Calu3 (cell line): ENCODE measurements at regions not wholly inside any gene's neighbourhood (a gene's known extent, or its start where the extent isn't known, plus 50 kb on each side); places are given as distances from the start of the nearest gene placed in this dataset.
"Not testable (repeated sequence)": the region's sequence is repeated elsewhere in the genome, so short reads cannot be mapped to it uniquely, and the experiment has no call there.

ENCODE experiments used
- BruUV-seq: library from RNA; stranded (reverse); fragments of 400-500 nt; replicated peaks from 2 replicates; lab custom pipeline; 2021; lab: Mats Ljungman, UMichigan
- CTCF ChIA-PET: fragments of 300-600 bp; sonication (Branson Sonifier 250); formaldehyde crosslinking; loops from one replicate; lab custom pipeline; 2022; ENCODE audit warnings: antibody characterized with exemption; lab: Charles Lee
- DNase-seq: peaks from one replicate; pipeline ENCODE4 v3.0.0; 2022
- H3K27ac Mint-ChIP-seq: one replicate; pipeline ENCODE4 v1.8.0; 2022; ENCODE audit warnings: mixed read lengths; ENCODE audit not compliant: unreplicated experiment
- H3K27me3 Mint-ChIP-seq: one replicate; pipeline ENCODE4 v1.8.0; 2022; ENCODE audit warnings: mixed read lengths; ENCODE audit not compliant: unreplicated experiment
- H3K36me3 Mint-ChIP-seq: one replicate; pipeline ENCODE4 v1.8.0; 2022; ENCODE audit warnings: mild to moderate bottlenecking, moderate library complexity, mixed read lengths; ENCODE audit not compliant: insufficient read depth, unreplicated experiment
- H3K4me1 Mint-ChIP-seq: one replicate; pipeline ENCODE4 v1.8.0; 2022; ENCODE audit warnings: mild to moderate bottlenecking, low read depth, mixed read lengths; ENCODE audit not compliant: unreplicated experiment
- H3K4me3 Mint-ChIP-seq: one replicate; pipeline ENCODE4 v1.8.0; 2022; ENCODE audit warnings: mild to moderate bottlenecking, low read depth, moderate library complexity, mixed read lengths; ENCODE audit not compliant: unreplicated experiment
- H3K9me3 Mint-ChIP-seq: one replicate; pipeline ENCODE4 v1.8.0; 2022; ENCODE audit warnings: low read depth, mixed read lengths; ENCODE audit not compliant: unreplicated experiment
- intact Hi-C: fragments of 100-400 bp; cut with micrococcal nuclease; formaldehyde crosslinking; loops from one replicate; pipeline ENCODE4 v1.10.0; 2022; ENCODE audit not compliant: unreplicated experiment
- TF ChIP-seq, protein P1 (sequence below): fragments of 200-600 bp; IDR thresholded peaks from one replicate; pipeline ENCODE4 v1.8.0; 2022; ENCODE audit warnings: antibody characterized with exemption; ENCODE audit not compliant: unreplicated experiment

DNA sequence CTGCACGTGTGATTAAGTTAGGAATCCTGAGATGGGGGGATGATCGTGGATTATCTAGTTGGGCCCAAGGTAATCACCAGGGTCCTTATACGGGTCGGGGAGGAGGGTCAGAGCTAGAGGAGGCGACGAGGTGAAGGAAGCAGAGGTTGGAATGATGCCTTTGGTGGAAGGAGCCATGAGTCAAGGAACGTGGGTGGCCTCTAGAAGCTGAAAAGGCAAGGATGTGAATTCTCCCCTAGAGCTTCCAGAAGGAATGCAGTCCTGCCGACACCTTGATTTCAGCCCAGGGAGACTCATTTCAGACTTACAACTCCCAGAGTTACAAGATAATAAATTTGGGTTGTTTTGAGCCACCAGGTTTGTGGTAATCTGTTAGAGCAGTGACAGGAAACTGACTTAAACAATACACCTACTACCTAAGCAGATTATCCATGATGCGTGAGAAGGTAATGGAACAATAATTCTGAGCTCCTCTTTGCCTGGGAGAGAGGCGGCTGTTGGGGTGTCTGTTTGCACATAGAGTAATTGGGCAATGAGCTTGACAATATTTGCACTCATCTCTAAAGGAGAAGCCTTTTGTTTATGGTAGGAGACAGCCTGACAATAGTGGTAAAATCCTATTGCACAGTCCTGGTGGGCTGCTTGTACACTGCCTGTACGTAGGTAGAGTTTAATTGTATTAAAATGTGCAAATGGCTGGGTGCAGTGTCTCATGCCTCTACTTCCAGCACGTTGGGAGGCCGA lies 129.3 kb upstream of the IER5L start:
- TF ChIP-seq, protein P1, sequence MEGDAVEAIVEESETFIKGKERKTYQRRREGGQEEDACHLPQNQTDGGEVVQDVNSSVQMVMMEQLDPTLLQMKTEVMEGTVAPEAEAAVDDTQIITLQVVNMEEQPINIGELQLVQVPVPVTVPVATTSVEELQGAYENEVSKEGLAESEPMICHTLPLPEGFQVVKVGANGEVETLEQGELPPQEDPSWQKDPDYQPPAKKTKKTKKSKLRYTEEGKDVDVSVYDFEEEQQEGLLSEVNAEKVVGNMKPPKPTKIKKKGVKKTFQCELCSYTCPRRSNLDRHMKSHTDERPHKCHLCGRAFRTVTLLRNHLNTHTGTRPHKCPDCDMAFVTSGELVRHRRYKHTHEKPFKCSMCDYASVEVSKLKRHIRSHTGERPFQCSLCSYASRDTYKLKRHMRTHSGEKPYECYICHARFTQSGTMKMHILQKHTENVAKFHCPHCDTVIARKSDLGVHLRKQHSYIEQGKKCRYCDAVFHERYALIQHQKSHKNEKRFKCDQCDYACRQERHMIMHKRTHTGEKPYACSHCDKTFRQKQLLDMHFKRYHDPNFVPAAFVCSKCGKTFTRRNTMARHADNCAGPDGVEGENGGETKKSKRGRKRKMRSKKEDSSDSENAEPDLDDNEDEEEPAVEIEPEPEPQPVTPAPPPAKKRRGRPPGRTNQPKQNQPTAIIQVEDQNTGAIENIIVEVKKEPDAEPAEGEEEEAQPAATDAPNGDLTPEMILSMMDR: no peak
- intact Hi-C loops: no loop called here
- H3K27me3 Mint-ChIP-seq: no peaks in the 10 kb centered on the region

GRCh38 chr9:129306318-129306973 lies 128.4 kb upstream of the IER5L start:
- Mint-ChIP-seq H3K4me3 (no peak overlapping the region), H3K27me3 (no peaks in the 10 kb centered on the region), H3K4me1 (no peaks in the 10 kb centered on the region), H3K27ac (no peak overlapping the region), H3K9me3 (peaks cover 2% of the 10 kb centered on the region), H3K36me3 (no peaks in the 10 kb centered on the region)
- CTCF ChIA-PET: no interaction called here
- no TSS peak for BruUV-seq
- intact Hi-C loops: no loop called here
- TF ChIP-seq, protein P1: no peak
- DNase-seq: no peak

More for the DNA sequence above, 129.3 kb upstream of the IER5L start:
- CTCF ChIA-PET: no interaction called here
- no peaks in the 10 kb centered on the region for H3K36me3 Mint-ChIP-seq
- no TSS peak for BruUV-seq
- peaks cover 2% of the 10 kb centered on the region for H3K9me3 Mint-ChIP-seq
- DNase-seq: no peak
- no peak overlapping the region for H3K27ac Mint-ChIP-seq
- H3K4me3 Mint-ChIP-seq: no peak overlapping the region
- H3K4me1 Mint-ChIP-seq: no peaks in the 10 kb centered on the region

GRCh38 chr9:129305246-129305645 lies 127.2 kb upstream of the IER5L start:
- no peak overlapping the region for H3K27ac Mint-ChIP-seq
- no TSS peak for BruUV-seq
- CTCF ChIA-PET: no interaction called here
- H3K27me3 Mint-ChIP-seq: no peaks in the 10 kb centered on the region
- TF ChIP-seq, protein P1: no peak
- peaks cover 2% of the 10 kb centered on the region for H3K9me3 Mint-ChIP-seq
- intact Hi-C loops: no loop called here
- H3K4me1 Mint-ChIP-seq: no peaks in the 10 kb centered on the region
- no peak overlapping the region for H3K4me3 Mint-ChIP-seq
- DNase-seq: no peak
- no peaks in the 10 kb centered on the region for H3K36me3 Mint-ChIP-seq

DNA sequence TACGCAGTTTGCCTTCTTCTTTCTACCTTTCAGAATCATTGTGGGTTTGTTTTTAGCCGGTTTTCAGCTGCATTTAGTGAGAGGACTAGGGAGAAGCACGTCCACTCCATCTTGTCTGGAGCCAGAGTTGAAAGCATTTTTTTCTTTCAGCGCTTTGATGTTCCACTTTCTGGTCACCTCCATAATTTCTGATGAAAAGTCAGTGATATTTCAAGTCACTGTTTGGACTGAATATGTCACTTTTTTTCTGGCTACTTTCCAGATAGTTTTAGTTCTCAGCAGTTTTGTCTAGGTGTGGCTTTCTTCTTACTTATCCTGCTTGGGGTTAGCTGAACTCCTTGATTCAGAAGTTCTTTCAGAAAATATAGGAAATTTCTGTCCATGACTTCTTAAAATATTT lies 123.9 kb upstream of the IER5L start:
- TF ChIP-seq, protein P1: no peak
- CTCF ChIA-PET: no interaction called here
- Mint-ChIP-seq H3K9me3 (peaks cover 7% of the 10 kb centered on the region), H3K36me3 (peaks cover 4% of the 10 kb centered on the region), H3K27ac (no peak overlapping the region), H3K4me1 (no peaks in the 10 kb centered on the region), H3K4me3 (no peak overlapping the region), H3K27me3 (no peaks in the 10 kb centered on the region)
- intact Hi-C loops: no loop called here
- no peak for DNase-seq
- BruUV-seq: no TSS peak

DNA sequence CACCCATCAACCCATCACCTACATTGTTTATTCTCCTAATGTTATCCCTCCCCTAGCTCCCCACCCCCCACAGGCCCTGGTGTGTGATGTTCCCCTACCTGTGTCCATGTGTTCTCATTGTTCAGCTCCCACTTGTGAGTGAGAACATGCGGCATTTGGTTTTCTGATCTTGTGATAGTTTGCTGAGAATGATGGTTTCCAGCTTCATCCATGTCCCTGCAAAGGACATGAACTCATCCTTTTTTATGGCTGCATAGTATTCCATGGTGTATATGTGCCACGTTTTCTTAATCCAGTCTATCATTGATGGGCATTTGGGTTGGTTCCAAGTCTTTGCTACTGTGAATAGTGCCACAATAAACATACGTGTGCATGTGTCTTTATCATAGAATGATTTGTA lies 118.1 kb upstream of the IER5L start:
- BruUV-seq, H3K27ac Mint-ChIP-seq, DNase-seq, H3K4me1 Mint-ChIP-seq, H3K36me3 Mint-ChIP-seq, H3K27me3 Mint-ChIP-seq, H3K4me3 Mint-ChIP-seq, CTCF ChIA-PET, intact Hi-C loops: not testable (repeated sequence)
- H3K9me3 Mint-ChIP-seq: peaks cover 10% of the 10 kb centered on the region
